ENCODE measurements at regions not wholly inside any gene's neighbourhood (a gene's known extent, or its start where the extent isn't known, plus 50 kb on each side); places are given as distances from the start of the nearest gene placed in this dataset.

DNA sequence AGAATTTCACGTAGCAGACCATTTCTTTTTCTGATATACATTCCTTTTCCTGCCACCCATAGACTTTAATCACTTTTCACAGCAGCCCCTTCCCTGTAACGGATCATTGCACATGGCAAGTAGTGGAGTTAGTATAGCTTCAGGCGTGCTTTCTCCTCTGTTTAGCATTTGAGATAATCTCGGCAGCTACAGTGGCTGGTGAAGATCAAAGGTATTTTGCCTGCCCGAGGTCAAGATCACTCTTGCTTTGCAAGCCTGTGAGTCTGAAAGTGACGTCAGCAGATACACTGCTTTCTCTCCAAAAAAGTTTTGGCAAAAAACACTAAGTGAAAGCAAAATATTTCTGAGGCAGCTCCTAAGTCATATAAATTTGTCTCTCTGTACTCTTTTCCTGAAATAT is 260.0 kb downstream of the NDFIP2 start:
- TF ChIP-seq, protein P1, sequence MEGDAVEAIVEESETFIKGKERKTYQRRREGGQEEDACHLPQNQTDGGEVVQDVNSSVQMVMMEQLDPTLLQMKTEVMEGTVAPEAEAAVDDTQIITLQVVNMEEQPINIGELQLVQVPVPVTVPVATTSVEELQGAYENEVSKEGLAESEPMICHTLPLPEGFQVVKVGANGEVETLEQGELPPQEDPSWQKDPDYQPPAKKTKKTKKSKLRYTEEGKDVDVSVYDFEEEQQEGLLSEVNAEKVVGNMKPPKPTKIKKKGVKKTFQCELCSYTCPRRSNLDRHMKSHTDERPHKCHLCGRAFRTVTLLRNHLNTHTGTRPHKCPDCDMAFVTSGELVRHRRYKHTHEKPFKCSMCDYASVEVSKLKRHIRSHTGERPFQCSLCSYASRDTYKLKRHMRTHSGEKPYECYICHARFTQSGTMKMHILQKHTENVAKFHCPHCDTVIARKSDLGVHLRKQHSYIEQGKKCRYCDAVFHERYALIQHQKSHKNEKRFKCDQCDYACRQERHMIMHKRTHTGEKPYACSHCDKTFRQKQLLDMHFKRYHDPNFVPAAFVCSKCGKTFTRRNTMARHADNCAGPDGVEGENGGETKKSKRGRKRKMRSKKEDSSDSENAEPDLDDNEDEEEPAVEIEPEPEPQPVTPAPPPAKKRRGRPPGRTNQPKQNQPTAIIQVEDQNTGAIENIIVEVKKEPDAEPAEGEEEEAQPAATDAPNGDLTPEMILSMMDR (IDR thresholded peaks at IDR 0.05), result no peak
- TF ChIP-seq POLR2A (IDR thresholded peaks at IDR 0.05), result no peak

Data from transverse colon (tissue), 3 donors.